ENCODE measurements at regions not wholly inside any gene's neighbourhood (a gene's known extent, or its start where the extent isn't known, plus 50 kb on each side); places are given as distances from the start of the nearest gene placed in this dataset.

DNA sequence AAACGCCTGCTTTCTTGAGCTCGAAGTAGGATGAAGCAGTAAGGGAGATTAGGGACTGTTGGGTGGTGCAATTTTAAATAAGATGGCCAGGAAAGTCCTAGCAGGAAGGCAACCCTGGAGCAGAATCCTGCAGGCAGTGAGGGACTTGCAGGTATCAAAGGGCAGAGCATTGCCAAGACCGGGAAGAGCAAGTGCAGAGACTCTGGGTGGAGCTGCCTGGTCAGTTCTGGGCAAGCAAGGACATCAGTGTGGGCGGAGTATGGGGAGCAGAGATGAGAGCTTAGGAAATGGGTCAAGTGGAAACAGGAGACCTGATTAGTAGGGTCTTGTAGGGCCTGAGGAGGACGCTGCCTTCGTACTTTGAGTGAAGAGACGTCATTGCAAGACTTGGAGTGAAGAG, 64.4 kb upstream of the NCK2 start:
- TF ChIP-seq MAFK (IDR thresholded peaks at IDR 0.05; ENCODE audit: low read depth, low read length) (no peak), ELK1 (IDR thresholded peaks at IDR 0.05; ENCODE audit: borderline replicate concordance, low read depth, low read length) (no peak), RAD21 (IDR thresholded peaks at IDR 0.05; ENCODE audit: low read length) (no peak), POLR2A (IDR thresholded peaks at IDR 0.05; ENCODE audit: low read depth, low read length) (no peak), CHD1 (IDR thresholded peaks at IDR 0.05; ENCODE audit: low read depth, low read length) (no peak), RCOR1 (IDR thresholded peaks at IDR 0.05; ENCODE audit: insufficient replicate concordance, low read length) (no peak), RFX5 (IDR thresholded peaks at IDR 0.05; ENCODE audit: low read depth, low read length) (no peak), MAZ (IDR thresholded peaks at IDR 0.05; ENCODE audit: borderline replicate concordance, low read depth, low read length) (no peak), SMC3 (IDR thresholded peaks at IDR 0.05; ENCODE audit: low read depth, low read length) (no peak), CEBPB (IDR thresholded peaks at IDR 0.05; ENCODE audit: low read depth, low read length) (no peak), FOS (IDR thresholded peaks at IDR 0.05; ENCODE audit: low read depth, low read length) (no peak)
- TF ChIP-seq, protein P1, sequence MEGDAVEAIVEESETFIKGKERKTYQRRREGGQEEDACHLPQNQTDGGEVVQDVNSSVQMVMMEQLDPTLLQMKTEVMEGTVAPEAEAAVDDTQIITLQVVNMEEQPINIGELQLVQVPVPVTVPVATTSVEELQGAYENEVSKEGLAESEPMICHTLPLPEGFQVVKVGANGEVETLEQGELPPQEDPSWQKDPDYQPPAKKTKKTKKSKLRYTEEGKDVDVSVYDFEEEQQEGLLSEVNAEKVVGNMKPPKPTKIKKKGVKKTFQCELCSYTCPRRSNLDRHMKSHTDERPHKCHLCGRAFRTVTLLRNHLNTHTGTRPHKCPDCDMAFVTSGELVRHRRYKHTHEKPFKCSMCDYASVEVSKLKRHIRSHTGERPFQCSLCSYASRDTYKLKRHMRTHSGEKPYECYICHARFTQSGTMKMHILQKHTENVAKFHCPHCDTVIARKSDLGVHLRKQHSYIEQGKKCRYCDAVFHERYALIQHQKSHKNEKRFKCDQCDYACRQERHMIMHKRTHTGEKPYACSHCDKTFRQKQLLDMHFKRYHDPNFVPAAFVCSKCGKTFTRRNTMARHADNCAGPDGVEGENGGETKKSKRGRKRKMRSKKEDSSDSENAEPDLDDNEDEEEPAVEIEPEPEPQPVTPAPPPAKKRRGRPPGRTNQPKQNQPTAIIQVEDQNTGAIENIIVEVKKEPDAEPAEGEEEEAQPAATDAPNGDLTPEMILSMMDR (conservative IDR thresholded peaks at IDR 0.05; ENCODE audit: low read depth, low read length), result no peak
